ENCODE measurements at regions not wholly inside any gene's neighbourhood (a gene's known extent, or its start where the extent isn't known, plus 50 kb on each side); places are given as distances from the start of the nearest gene placed in this dataset.
"Not testable (repeated sequence)": the region's sequence is repeated elsewhere in the genome, so short reads cannot be mapped to it uniquely, and the experiment has no call there.

GRCh38 chr7:10756981-10757380, 216.7 kb upstream of the PHF14 start:
- Histone ChIP-seq H3K27me3 (ENCODE audit: control insufficient read depth, insufficient read depth, low read length) (no peaks in the 10 kb centered on the region), H3K9me3 (ENCODE audit: control insufficient read depth, insufficient read depth, low read length) (peaks cover 1% of the 10 kb centered on the region), H3K36me3 (ENCODE audit: control insufficient read depth, insufficient read depth, low read length) (no peaks in the 10 kb centered on the region), H3K4me1 (ENCODE audit: control insufficient read depth, insufficient read depth, low read length) (no peaks in the 10 kb centered on the region), H3K27ac (ENCODE audit: low read depth, low read length) (no peak overlapping the region), H3K4me3 (ENCODE audit: low read depth, low read length) (no peak overlapping the region)
- no CpG with 5 or more reads among the region's 2 CpGs for WGBS (ENCODE audit: insufficient coverage)
- DNase-seq (ENCODE audit: low read depth in 4 of 6, low spot score in 6 of 6) = no peak

- H3K27me3 ChIP-seq (ENCODE audit: control insufficient read depth, insufficient read depth, low read length) = no peaks in the 10 kb centered on the region
- no peaks in the 10 kb centered on the region for H3K4me1 ChIP-seq (ENCODE audit: control insufficient read depth, insufficient read depth, low read length)
- no peak overlapping the region for H3K4me3 ChIP-seq (ENCODE audit: low read depth, low read length)
- WGBS (ENCODE audit: insufficient coverage) = 90% methylated on average over 1 of the region's 2 CpGs
- no peak for DNase-seq (ENCODE audit: low read depth in 4 of 6, low spot score in 6 of 6)
- H3K36me3 ChIP-seq (ENCODE audit: control insufficient read depth, insufficient read depth, low read length) = no peaks in the 10 kb centered on the region
- H3K27ac ChIP-seq (ENCODE audit: low read depth, low read length) = no peak overlapping the region
- H3K9me3 ChIP-seq (ENCODE audit: control insufficient read depth, insufficient read depth, low read length) = no peaks in the 10 kb centered on the region
These were observed 214.6 kb upstream of the PHF14 start for GRCh38 chr7:10759120-10759519.

GRCh38 chr7:10767771-10768170, 205.9 kb upstream of the PHF14 start:
- H3K27me3 ChIP-seq (ENCODE audit: control insufficient read depth, insufficient read depth, low read length) = no peaks in the 10 kb centered on the region
- H3K36me3 ChIP-seq (ENCODE audit: control insufficient read depth, insufficient read depth, low read length) = no peaks in the 10 kb centered on the region
- no peak for DNase-seq (ENCODE audit: low read depth in 4 of 6, low spot score in 6 of 6)
- H3K27ac ChIP-seq (ENCODE audit: low read depth, low read length) = no peak overlapping the region
- no peaks in the 10 kb centered on the region for H3K4me1 ChIP-seq (ENCODE audit: control insufficient read depth, insufficient read depth, low read length)
- H3K9me3 ChIP-seq (ENCODE audit: control insufficient read depth, insufficient read depth, low read length) = peaks cover 2% of the 10 kb centered on the region
- H3K4me3 ChIP-seq (ENCODE audit: low read depth, low read length) = no peak overlapping the region
- no CpG with 5 or more reads among the region's 4 CpGs for WGBS (ENCODE audit: insufficient coverage)

- no peaks in the 10 kb centered on the region for H3K27me3 ChIP-seq (ENCODE audit: control insufficient read depth, insufficient read depth, low read length)
- no peak overlapping the region for H3K4me3 ChIP-seq (ENCODE audit: low read depth, low read length)
- H3K9me3 ChIP-seq (ENCODE audit: control insufficient read depth, insufficient read depth, low read length) = peaks cover 2% of the 10 kb centered on the region
- no peaks in the 10 kb centered on the region for H3K36me3 ChIP-seq (ENCODE audit: control insufficient read depth, insufficient read depth, low read length)
- no peak overlapping the region for H3K27ac ChIP-seq (ENCODE audit: low read depth, low read length)
- DNase-seq (ENCODE audit: low read depth in 4 of 6, low spot score in 6 of 6) = peak in 1 of 6 donors; percentile 33
- no peaks in the 10 kb centered on the region for H3K4me1 ChIP-seq (ENCODE audit: control insufficient read depth, insufficient read depth, low read length)
- WGBS (ENCODE audit: insufficient coverage) = 50% methylated on average over 2 of the region's 5 CpGs
These were observed 203.5 kb upstream of the PHF14 start for GRCh38 chr7:10770176-10770575.

GRCh38 chr7:10773430-10773829, 200.2 kb upstream of the PHF14 start:
- Histone ChIP-seq H3K4me1 (ENCODE audit: control insufficient read depth, insufficient read depth, low read length) (no peaks in the 10 kb centered on the region), H3K36me3 (ENCODE audit: control insufficient read depth, insufficient read depth, low read length) (no peaks in the 10 kb centered on the region), H3K27ac (ENCODE audit: low read depth, low read length) (no peak overlapping the region), H3K4me3 (ENCODE audit: low read depth, low read length) (no peak overlapping the region), H3K27me3 (ENCODE audit: control insufficient read depth, insufficient read depth, low read length) (no peaks in the 10 kb centered on the region), H3K9me3 (ENCODE audit: control insufficient read depth, insufficient read depth, low read length) (no peaks in the 10 kb centered on the region)
- WGBS (ENCODE audit: insufficient coverage) = no CpG with 5 or more reads among the region's 3 CpGs
- DNase-seq (ENCODE audit: low read depth in 4 of 6, low spot score in 6 of 6) = no peak

- no peak overlapping the region for H3K27ac ChIP-seq (ENCODE audit: low read depth, low read length)
- no peaks in the 10 kb centered on the region for H3K4me1 ChIP-seq (ENCODE audit: control insufficient read depth, insufficient read depth, low read length)
- H3K9me3 ChIP-seq (ENCODE audit: control insufficient read depth, insufficient read depth, low read length) = no peaks in the 10 kb centered on the region
- no peak overlapping the region for H3K4me3 ChIP-seq (ENCODE audit: low read depth, low read length)
- no peaks in the 10 kb centered on the region for H3K27me3 ChIP-seq (ENCODE audit: control insufficient read depth, insufficient read depth, low read length)
- H3K36me3 ChIP-seq (ENCODE audit: control insufficient read depth, insufficient read depth, low read length) = no peaks in the 10 kb centered on the region
- no peak for DNase-seq (ENCODE audit: low read depth in 4 of 6, low spot score in 6 of 6)
- WGBS (ENCODE audit: insufficient coverage) = 96% methylated on average over 51 of the region's 52 CpGs
These were observed 193.9 kb upstream of the PHF14 start for GRCh38 chr7:10779465-10780399.

- Histone ChIP-seq H3K9me3 (ENCODE audit: control insufficient read depth, insufficient read depth, low read length) (no peaks in the 10 kb centered on the region), H3K4me1 (ENCODE audit: control insufficient read depth, insufficient read depth, low read length) (no peaks in the 10 kb centered on the region), H3K36me3 (ENCODE audit: control insufficient read depth, insufficient read depth, low read length) (no peaks in the 10 kb centered on the region), H3K27me3 (ENCODE audit: control insufficient read depth, insufficient read depth, low read length) (no peaks in the 10 kb centered on the region), H3K27ac (ENCODE audit: low read depth, low read length) (no peak overlapping the region), H3K4me3 (ENCODE audit: low read depth, low read length) (no peak overlapping the region)
- WGBS (ENCODE audit: insufficient coverage) = 93% methylated on average over 3 of the region's 7 CpGs
- DNase-seq (ENCODE audit: low read depth in 4 of 6, low spot score in 6 of 6) = no peak
These were observed 193.3 kb upstream of the PHF14 start for GRCh38 chr7:10780400-10780747.

- not testable (repeated sequence) for H3K36me3 ChIP-seq (ENCODE audit: control insufficient read depth, insufficient read depth, low read length); H3K9me3 ChIP-seq (ENCODE audit: control insufficient read depth, insufficient read depth, low read length); H3K4me3 ChIP-seq (ENCODE audit: low read depth, low read length); H3K4me1 ChIP-seq (ENCODE audit: control insufficient read depth, insufficient read depth, low read length); H3K27ac ChIP-seq (ENCODE audit: low read depth, low read length); DNase-seq (ENCODE audit: low read depth in 4 of 6, low spot score in 6 of 6); H3K27me3 ChIP-seq (ENCODE audit: control insufficient read depth, insufficient read depth, low read length)
- 90% methylated on average over 4 of the region's 9 CpGs for WGBS (ENCODE audit: insufficient coverage)
These were observed 186.7 kb upstream of the PHF14 start for GRCh38 chr7:10786976-10787375.

- Histone ChIP-seq H3K27me3 (ENCODE audit: control insufficient read depth, insufficient read depth, low read length) (no peaks in the 10 kb centered on the region), H3K9me3 (ENCODE audit: control insufficient read depth, insufficient read depth, low read length) (no peaks in the 10 kb centered on the region), H3K4me1 (ENCODE audit: control insufficient read depth, insufficient read depth, low read length) (no peaks in the 10 kb centered on the region), H3K27ac (ENCODE audit: low read depth, low read length) (no peak overlapping the region), H3K36me3 (ENCODE audit: control insufficient read depth, insufficient read depth, low read length) (no peaks in the 10 kb centered on the region), H3K4me3 (ENCODE audit: low read depth, low read length) (no peak overlapping the region)
- no peak for DNase-seq (ENCODE audit: low read depth in 4 of 6, low spot score in 6 of 6)
- 97% methylated on average over 2 of the region's 2 CpGs for WGBS (ENCODE audit: insufficient coverage)
These were observed 184.5 kb upstream of the PHF14 start for GRCh38 chr7:10789170-10789569.

GRCh38 chr7:10790910-10791309, 182.8 kb upstream of the PHF14 start:
- Histone ChIP-seq H3K4me1 (ENCODE audit: control insufficient read depth, insufficient read depth, low read length) (no peaks in the 10 kb centered on the region), H3K36me3 (ENCODE audit: control insufficient read depth, insufficient read depth, low read length) (no peaks in the 10 kb centered on the region), H3K4me3 (ENCODE audit: low read depth, low read length) (no peak overlapping the region), H3K9me3 (ENCODE audit: control insufficient read depth, insufficient read depth, low read length) (no peaks in the 10 kb centered on the region), H3K27ac (ENCODE audit: low read depth, low read length) (no peak overlapping the region), H3K27me3 (ENCODE audit: control insufficient read depth, insufficient read depth, low read length) (no peaks in the 10 kb centered on the region)
- DNase-seq (ENCODE audit: low read depth in 4 of 6, low spot score in 6 of 6) = no peak
- WGBS (ENCODE audit: insufficient coverage) = no CpG with 5 or more reads among the region's 3 CpGs
